ENCODE measurements at regions not wholly inside any gene's neighbourhood (a gene's known extent, or its start where the extent isn't known, plus 50 kb on each side); places are given as distances from the start of the nearest gene placed in this dataset.

- DNase-seq (ENCODE audit: low read depth) = no peak
These were observed 85.0 kb upstream of the KIF5B start for GRCh38 chr10:32141018-32141807.

GRCh38 chr10:32140403-32140802 lies 84.2 kb upstream of the KIF5B start:
- no peak for DNase-seq (ENCODE audit: low read depth)

- DNase-seq (ENCODE audit: low read depth) = peak; percentile 98
These were observed 83.2 kb upstream of the KIF5B start for GRCh38 chr10:32139223-32140073.

- peak; percentile 78 for DNase-seq (ENCODE audit: low read depth)
These were observed 80.7 kb upstream of the KIF5B start for GRCh38 chr10:32136927-32137326.

GRCh38 chr10:32135796-32136195 lies 79.6 kb upstream of the KIF5B start:
- peak; percentile 28 for DNase-seq (ENCODE audit: low read depth)

- DNase-seq (ENCODE audit: low read depth) = no peak
These were observed 76.2 kb upstream of the KIF5B start for GRCh38 chr10:32132357-32132946.

- no peak for DNase-seq (ENCODE audit: low read depth)
These were observed 75.2 kb upstream of the KIF5B start for GRCh38 chr10:32131388-32131787.

GRCh38 chr10:32130788-32131187 lies 74.6 kb upstream of the KIF5B start:
- no peak for DNase-seq (ENCODE audit: low read depth)

- DNase-seq (ENCODE audit: low read depth) = no peak
These were observed 68.8 kb upstream of the KIF5B start for GRCh38 chr10:32125023-32125422.

- no peak for DNase-seq (ENCODE audit: low read depth)
These were observed 66.8 kb upstream of the KIF5B start for GRCh38 chr10:32123021-32123420.

- no peak for DNase-seq (ENCODE audit: low read depth)
These were observed 65.4 kb upstream of the KIF5B start for GRCh38 chr10:32121648-32122047.

- no peak for DNase-seq (ENCODE audit: low read depth)
These were observed 63.9 kb upstream of the KIF5B start for GRCh38 chr10:32120147-32120546.

- no peak for DNase-seq (ENCODE audit: low read depth)
These were observed 58.3 kb upstream of the KIF5B start for GRCh38 chr10:32114508-32114907.

GRCh38 chr10:32112055-32112454 lies 55.8 kb upstream of the KIF5B start:
- peak; percentile 89 for DNase-seq (ENCODE audit: low read depth)

GRCh38 chr10:32111585-32111984 lies 55.4 kb upstream of the KIF5B start:
- no peak for DNase-seq (ENCODE audit: low read depth)

- DNase-seq (ENCODE audit: low read depth) = no peak
These were observed 54.6 kb upstream of the KIF5B start for GRCh38 chr10:32110790-32111189.

- no peak for DNase-seq (ENCODE audit: low read depth)
These were observed 53.4 kb upstream of the KIF5B start for GRCh38 chr10:32109603-32110002.

All from LHCN-M2 (cell line).